Esophagus muscularis mucosa (tissue), 4 donors: ENCODE measurements at regions not wholly inside any gene's neighbourhood (a gene's known extent, or its start where the extent isn't known, plus 50 kb on each side); places are given as distances from the start of the nearest gene placed in this dataset.
A peak's percentile ranks its signal among the peaks of the same experiment; 100 is the strongest.

Experiments used
- DNase-seq: peaks from one replicate; pipeline ENCODE4 v3.0.0-alpha.2; 2017; ENCODE audit errors: extremely low spot score
- H3K27ac ChIP-seq, 4 donors: fragments of 200-600 bp; sonication (generic); replicated peaks in 1 of 4; 1 replicate in 3 of 4; 2 replicates in 1 of 4; pipeline ENCODE4 v1.5.1; 2016 to 2019; ENCODE audit warnings: mild to moderate bottlenecking in 1 of 4
- H3K27me3 ChIP-seq, 4 donors: fragments of 200-600 bp; sonication (generic); one replicate each; pipeline versions ENCODE4 v1.5.1 to v1.6.0; 2016 to 2019
- H3K36me3 ChIP-seq, 4 donors: fragments of 200-600 bp; sonication (generic); one replicate each; pipeline ENCODE4 v1.5.1; 2016 to 2019
- H3K4me1 ChIP-seq, 4 donors: fragments of 200-600 bp; sonication (generic); one replicate each; pipeline ENCODE4 v1.5.1; 2016 to 2019
- H3K4me3 ChIP-seq, 4 donors: fragments of 200-600 bp; sonication (generic); 1 replicate in 2 of 4; 2 replicates in 2 of 4; pipeline ENCODE4 v1.5.1; 2016 to 2019; ENCODE audit warnings: mild to moderate bottlenecking in 4 of 4, moderate library complexity in 1 of 4
- H3K9me3 ChIP-seq, 4 donors: fragments of 200-600 bp; sonication (generic); 1 replicate in 3 of 4; 2 replicates in 1 of 4; pipeline ENCODE4 v1.5.1; 2016 to 2019
- EP300 ChIP-seq: sonication (generic); formaldehyde crosslinking; IDR thresholded peaks from one replicate; pipeline ENCODE4 v1.6.1; 2017; ENCODE audit warnings: antibody characterized with exemption
- POLR2A ChIP-seq: fragments of 450-650 bp; IDR thresholded peaks from one replicate; pipeline ENCODE4 v1.6.1; 2017; ENCODE audit warnings: antibody characterized with exemption, moderate library complexity, mild to moderate bottlenecking, low read depth
- POLR2AphosphoS5 ChIP-seq, 2 donors: sonication (generic); formaldehyde crosslinking; IDR thresholded peaks; one replicate each; pipeline ENCODE4 v1.6.1; 2017; ENCODE audit warnings: antibody characterized with exemption in 2 of 2
- WGBS: methylation state at CpG from one replicate; pipeline ENCODE4 v1.1.5; 2018; 5-methylcytosine and 5-hydroxymethylcytosine counted together
- intact Hi-C: fragments of 100-400 bp; cut with DNase I; formaldehyde crosslinking; loops from one replicate; pipeline ENCODE4 v1.15.1; 2023
- TF ChIP-seq, protein P1 (sequence below), 3 experiments: fragments of 200-600 bp in 2 of 3; fragments of 450-650 bp in 1 of 3; sonication (generic) in 2 of 3; IDR thresholded peaks; one replicate each; pipeline ENCODE4 v1.5.1; 2017 to 2019; ENCODE audit warnings: antibody characterized with exemption in 3 of 3, mild to moderate bottlenecking in 2 of 3, moderate library complexity in 1 of 3

DNA sequence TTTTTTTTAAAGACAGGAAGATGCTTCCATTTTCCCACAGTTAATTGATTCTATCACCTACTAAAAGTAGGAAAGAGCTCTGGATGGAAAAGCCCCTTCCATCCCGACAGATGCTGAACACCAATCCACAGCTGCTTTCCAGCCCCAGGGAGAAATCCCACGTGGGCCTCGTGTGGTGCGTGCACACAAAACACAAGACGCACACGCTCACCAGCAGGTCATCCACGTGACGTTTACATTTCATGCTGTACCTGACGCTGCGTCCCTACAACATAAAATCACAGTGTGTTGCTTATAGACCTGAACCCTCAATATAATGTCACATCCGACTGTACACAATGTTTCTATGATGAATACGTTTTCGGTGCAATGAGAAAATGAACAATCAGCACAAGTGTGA, 50.2 kb upstream of the DACT2 start:
- intact Hi-C loops, result loop anchor here (1.0 to 5.0 kb wide), 2 partner anchors 212 to 515 kb away; no protein-coding TSS in a partner anchor
- H3K9me3 ChIP-seq, result no peaks in the 10 kb centered on the region
- no peaks in the 10 kb centered on the region for H3K36me3 ChIP-seq
- H3K27ac ChIP-seq, result no peak overlapping the region
- DNase-seq, result no peak
- 84% methylated on average over 13 of the region's 13 CpGs for WGBS
- H3K4me1 ChIP-seq, result peaks cover 3 to 37% (median 34%) of the 10 kb centered on the region in 4 donors
- peaks cover 0 to 11% (median 0%) of the 10 kb centered on the region in 4 donors for H3K27me3 ChIP-seq
- no peak overlapping the region for H3K4me3 ChIP-seq
- TF ChIP-seq, protein P1, sequence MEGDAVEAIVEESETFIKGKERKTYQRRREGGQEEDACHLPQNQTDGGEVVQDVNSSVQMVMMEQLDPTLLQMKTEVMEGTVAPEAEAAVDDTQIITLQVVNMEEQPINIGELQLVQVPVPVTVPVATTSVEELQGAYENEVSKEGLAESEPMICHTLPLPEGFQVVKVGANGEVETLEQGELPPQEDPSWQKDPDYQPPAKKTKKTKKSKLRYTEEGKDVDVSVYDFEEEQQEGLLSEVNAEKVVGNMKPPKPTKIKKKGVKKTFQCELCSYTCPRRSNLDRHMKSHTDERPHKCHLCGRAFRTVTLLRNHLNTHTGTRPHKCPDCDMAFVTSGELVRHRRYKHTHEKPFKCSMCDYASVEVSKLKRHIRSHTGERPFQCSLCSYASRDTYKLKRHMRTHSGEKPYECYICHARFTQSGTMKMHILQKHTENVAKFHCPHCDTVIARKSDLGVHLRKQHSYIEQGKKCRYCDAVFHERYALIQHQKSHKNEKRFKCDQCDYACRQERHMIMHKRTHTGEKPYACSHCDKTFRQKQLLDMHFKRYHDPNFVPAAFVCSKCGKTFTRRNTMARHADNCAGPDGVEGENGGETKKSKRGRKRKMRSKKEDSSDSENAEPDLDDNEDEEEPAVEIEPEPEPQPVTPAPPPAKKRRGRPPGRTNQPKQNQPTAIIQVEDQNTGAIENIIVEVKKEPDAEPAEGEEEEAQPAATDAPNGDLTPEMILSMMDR (IDR thresholded peaks at IDR 0.05), result no peak
- TF ChIP-seq EP300 (no peak), POLR2A (no peak), POLR2AphosphoS5 (IDR thresholded peaks at IDR 0.05) (no peak)

DNA sequence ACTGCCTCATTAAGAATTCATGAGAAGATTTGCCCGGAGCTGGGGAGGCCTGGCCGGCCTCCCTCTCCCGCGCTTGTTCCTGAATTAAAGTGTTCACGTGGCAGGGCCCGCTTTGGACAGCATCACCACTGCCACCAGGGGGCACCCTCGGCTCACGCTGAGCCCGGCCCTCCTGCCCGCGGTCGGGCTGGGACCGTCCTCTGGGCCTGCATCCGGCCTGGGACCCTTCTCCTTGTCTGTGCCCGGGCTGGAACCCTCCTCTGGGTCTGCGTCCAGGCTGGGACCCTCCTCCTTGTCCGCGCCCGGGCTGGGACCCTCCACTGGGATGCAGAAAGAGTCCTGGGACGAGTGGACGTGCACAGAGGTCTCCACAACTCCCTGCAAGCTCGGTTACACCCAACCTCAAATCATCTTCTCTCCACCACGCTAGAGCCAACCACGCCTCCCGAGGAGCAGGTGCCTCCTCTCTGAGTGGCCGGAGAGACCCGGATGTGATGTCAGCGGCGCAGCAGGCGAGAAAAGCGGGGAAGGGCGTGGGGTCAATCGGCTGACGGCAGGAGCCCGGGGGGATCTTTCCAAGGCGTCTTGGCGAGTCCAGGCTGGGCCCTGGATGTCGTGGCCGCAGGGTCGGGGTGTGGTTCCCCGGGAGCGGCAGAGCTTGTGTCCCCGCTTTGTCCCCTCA, 50.9 kb upstream of the DACT2 start:
- Histone ChIP-seq H3K4me1 (peaks cover 3 to 37% (median 34%) of the 10 kb centered on the region in 4 donors), H3K9me3 (no peaks in the 10 kb centered on the region), H3K27ac (no peak overlapping the region), H3K27me3 (peaks cover 0 to 11% (median 0%) of the 10 kb centered on the region in 4 donors), H3K36me3 (no peaks in the 10 kb centered on the region), H3K4me3 (no peak overlapping the region)
- WGBS, result 64% methylated on average over 32 of the region's 43 CpGs
- intact Hi-C loops, result loop anchor here (1.0 kb wide), 1 partner anchor 514 kb away; no protein-coding TSS in a partner anchor
- no peak for DNase-seq
- TF ChIP-seq POLR2A, result no peak
- TF ChIP-seq, protein P1 (IDR thresholded peaks at IDR 0.05), result peak; percentile 92 to 98 (median 93)
- peak in 1 of 2 donors; percentile 49 for TF ChIP-seq POLR2AphosphoS5 (IDR thresholded peaks at IDR 0.05)

DNA sequence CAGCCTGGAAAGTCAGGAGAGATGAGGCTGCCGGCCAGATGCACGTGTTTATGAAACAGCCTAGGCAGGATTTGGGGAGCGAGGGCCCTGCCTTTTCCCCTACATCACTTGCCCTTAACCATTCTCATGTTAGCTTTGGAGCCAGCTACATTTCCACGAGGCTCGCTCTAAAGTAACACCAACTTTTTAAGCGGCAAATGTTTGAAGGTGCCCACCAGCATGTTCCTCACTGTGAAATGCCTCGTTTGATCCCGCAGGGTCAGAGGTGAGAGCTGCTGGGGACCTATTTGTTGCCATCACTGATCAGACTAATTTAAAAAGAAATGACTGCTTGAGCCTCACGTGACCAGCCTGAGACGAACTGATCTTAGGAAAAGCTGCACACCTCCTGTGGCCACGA, 51.6 kb upstream of the DACT2 start:
- 94% methylated on average over 9 of the region's 11 CpGs for WGBS
- no peak for DNase-seq

DNA sequence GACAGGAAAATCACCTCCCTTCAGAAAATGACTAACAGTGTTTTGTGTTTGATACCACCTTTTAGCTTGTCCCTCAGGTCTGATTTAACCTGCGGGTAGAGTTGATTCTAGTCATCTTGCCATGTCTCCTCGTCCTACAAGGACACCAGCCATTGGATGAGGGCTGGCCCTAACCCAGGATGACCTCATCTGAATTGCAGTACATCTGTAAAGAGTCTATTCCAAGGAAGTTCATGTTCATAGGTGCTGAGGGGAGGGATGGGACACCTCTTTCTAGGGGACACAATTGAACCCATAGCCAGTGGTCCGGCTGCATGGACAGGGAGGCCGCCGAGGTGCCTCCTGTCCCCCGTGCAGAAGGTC, 52.0 kb upstream of the DACT2 start:
- Histone ChIP-seq H3K9me3 (no peaks in the 10 kb centered on the region), H3K36me3 (no peaks in the 10 kb centered on the region), H3K27ac (no peak overlapping the region), H3K27me3 (peaks cover 0 to 11% (median 0%) of the 10 kb centered on the region in 4 donors), H3K4me3 (no peak overlapping the region), H3K4me1 (peaks cover 3 to 37% (median 34%) of the 10 kb centered on the region in 4 donors)
- WGBS, result 90% methylated on average over 2 of the region's 6 CpGs
- TF ChIP-seq, protein P1 (IDR thresholded peaks at IDR 0.05), result no peak
- TF ChIP-seq POLR2AphosphoS5 (IDR thresholded peaks at IDR 0.05), result no peak
- TF ChIP-seq EP300, result no peak
- TF ChIP-seq POLR2A, result no peak
- no peak for DNase-seq
- intact Hi-C loops, result no loop called here

More for the DNA sequence above, 51.6 kb upstream of the DACT2 start:
- TF ChIP-seq EP300, result no peak
- no peak for TF ChIP-seq POLR2A
- TF ChIP-seq, protein P1 (IDR thresholded peaks at IDR 0.05), result no peak
- no peak for TF ChIP-seq POLR2AphosphoS5 (IDR thresholded peaks at IDR 0.05)
- H3K9me3 ChIP-seq, result no peaks in the 10 kb centered on the region
- H3K27me3 ChIP-seq, result peaks cover 0 to 11% (median 0%) of the 10 kb centered on the region in 4 donors
- no peaks in the 10 kb centered on the region for H3K36me3 ChIP-seq
- intact Hi-C loops, result no loop called here
- no peak overlapping the region for H3K27ac ChIP-seq
- peaks cover 3 to 37% (median 34%) of the 10 kb centered on the region in 4 donors for H3K4me1 ChIP-seq
- H3K4me3 ChIP-seq, result no peak overlapping the region
